Hepatocyte (in vitro differentiated cells): ENCODE measurements at regions not wholly inside any gene's neighbourhood (a gene's known extent, or its start where the extent isn't known, plus 50 kb on each side); places are given as distances from the start of the nearest gene placed in this dataset.

Source experiments
- CTCF ChIP-seq: fragments of 200-600 bp; sonication (generic); IDR thresholded peaks from 2 replicates; pipeline ENCODE4 v1.5.1; 2016; ENCODE audit warnings: antibody characterized with exemption, mild to moderate bottlenecking; ENCODE audit not compliant: poor library complexity
- EZH2 ChIP-seq: fragments of 200-600 bp; sonication (generic); IDR thresholded peaks from 2 replicates; pipeline ENCODE4 v1.6.1; 2016; ENCODE audit warnings: antibody characterized with exemption, mild to moderate bottlenecking, borderline replicate concordance
- EZH2phosphoT487 ChIP-seq: fragments of 200-600 bp; sonication (generic); IDR thresholded peaks from one replicate; pipeline ENCODE4 v1.6.1; 2018; ENCODE audit warnings: antibody characterized with exemption, mild to moderate bottlenecking, low read depth, moderate library complexity; ENCODE audit not compliant: unreplicated experiment, severe bottlenecking

GRCh38 chr18:44502221-44502620 is 178.5 kb upstream of the SETBP1 start:
- TF ChIP-seq CTCF, result no peak
- no peak for TF ChIP-seq EZH2
- no peak for TF ChIP-seq EZH2phosphoT487
